A549 (cell line): ENCODE measurements at regions not wholly inside any gene's neighbourhood (a gene's known extent, or its start where the extent isn't known, plus 50 kb on each side); places are given as distances from the start of the nearest gene placed in this dataset.

Experiments
- ATAC-seq, 2 experiments: fragments of 200-7000 bp in 1 of 2; fragments of >200 bp in 1 of 2; cut with Nextera tagmentation in 1 of 2; cut with Tn5 transposase in 1 of 2; 3 replicates each; pipeline versions ENCODE4 v1.8.0 to v1.9.1; 2018 to 2020; ENCODE audit warnings: mild to moderate bottlenecking in 1 of 2, moderate library complexity in 1 of 2
- CTCF ChIA-PET: fragments of 300-600 bp; sonication (Branson Sonifier 250); formaldehyde crosslinking; extraction: SDS; loops from one replicate; lab custom pipeline; 2021; ENCODE audit warnings: antibody characterized with exemption, inconsistent platforms; lab: Yijun Ruan, JAX
- POLR2A ChIA-PET: fragments of 350-600 bp; formaldehyde crosslinking; extraction: SDS; loops from one replicate; lab custom pipeline; 2021; ENCODE audit warnings: antibody characterized with exemption, inconsistent platforms; lab: Yijun Ruan, JAX
- DNase-seq, 2 experiments: peaks; one replicate each; pipeline versions ENCODE4 v3.0.0 to v3.0.0-alpha.2; 2011 to 2016; ENCODE audit warnings: low read depth in 1 of 2, low spot score in 1 of 2
- FAIRE-seq: peaks from 2 replicates; lab custom pipeline; 2011; peaks lifted over from hg19 to GRCh38; lab: Jason Lieb, UNC
- H3K27ac ChIP-seq, 2 experiments: fragments of >200 bp; sonication (Bioruptor Twin); formaldehyde crosslinking; 3 replicates each; pipeline ENCODE4 v1.5.1; 2016 to 2017
- H3K4me1 ChIP-seq: fragments of >200 bp; sonication (Bioruptor Twin); formaldehyde crosslinking; 3 replicates; pipeline ENCODE4 v1.6.1; 2016
- H3K4me2 ChIP-seq: fragments of >200 bp; sonication (Bioruptor Twin); formaldehyde crosslinking; 3 replicates; pipeline ENCODE4 v1.6.1; 2016
- H3K4me3 ChIP-seq: fragments of >200 bp; sonication (Bioruptor Twin); formaldehyde crosslinking; 3 replicates; pipeline ENCODE4 v1.5.1; 2016
- H3K9me3 ChIP-seq: fragments of >200 bp; sonication (Bioruptor Twin); formaldehyde crosslinking; 3 replicates; pipeline ENCODE4 v1.6.1; 2016
- CBX2 ChIP-seq: fragments of 200-600 bp; sonication (generic); IDR thresholded peaks from 2 replicates; pipeline ENCODE4 v1.6.1; 2016; ENCODE audit warnings: low read depth, mild to moderate bottlenecking, borderline replicate concordance
- CEBPB ChIP-seq, 2 experiments: fragments of >200 bp in 1 of 2; sonication (Bioruptor Twin) in 1 of 2; formaldehyde crosslinking in 1 of 2; IDR thresholded peaks; 2 replicates each; pipeline ENCODE4 v1.6.1; 2012 to 2016
- ELK1 ChIP-seq: fragments of 150-350 bp; IDR thresholded peaks from 2 replicates; pipeline ENCODE4 v1.6.1; 2014; ENCODE audit warnings: low read depth, mild to moderate bottlenecking, low read length
- EP300 ChIP-seq, 2 experiments: fragments of >200 bp; sonication (Bioruptor Twin); formaldehyde crosslinking; IDR thresholded peaks; 2 replicates in 1 of 2; 3 replicates in 1 of 2; pipeline ENCODE4 v1.6.1; 2016 to 2017
- GATA3 ChIP-seq: IDR thresholded peaks from 2 replicates; pipeline ENCODE4 v1.6.1; 2012; ENCODE audit warnings: borderline replicate concordance
- HES2 ChIP-seq: fragments of >200 bp; sonication (Bioruptor Twin); formaldehyde crosslinking; IDR thresholded peaks from 2 replicates; pipeline ENCODE4 v1.6.1; 2016
- KDM1A ChIP-seq: fragments of 200-600 bp; sonication (generic); IDR thresholded peaks from 2 replicates; pipeline ENCODE4 v1.6.1; 2016; ENCODE audit warnings: low read depth, mild to moderate bottlenecking
- MAFK ChIP-seq: fragments of 450-650 bp; IDR thresholded peaks from 2 replicates; pipeline ENCODE4 v1.6.1; 2014; ENCODE audit not compliant: partially characterized antibody
- MAX ChIP-seq: IDR thresholded peaks from 2 replicates; pipeline ENCODE4 v1.6.1; 2012
- MYC ChIP-seq: IDR thresholded peaks from 2 replicates; pipeline ENCODE4 v1.6.1; 2012; ENCODE audit warnings: mild to moderate bottlenecking, inconsistent platforms, low read length, improper control_type of control experiment, borderline replicate concordance
- NFE2L2 ChIP-seq: fragments of 150-350 bp; conservative IDR thresholded peaks from 2 replicates; pipeline ENCODE4 v1.6.1; 2014; ENCODE audit warnings: low read length
- PBX3 ChIP-seq: IDR thresholded peaks from 2 replicates; pipeline ENCODE4 v1.6.1; 2012
- PHF8 ChIP-seq: fragments of 200-600 bp; sonication (generic); IDR thresholded peaks from 2 replicates; pipeline ENCODE4 v1.6.1; 2016; ENCODE audit warnings: low read depth, mild to moderate bottlenecking, antibody characterized with exemption, moderate library complexity, borderline replicate concordance
- REST ChIP-seq: fragments of 200-600 bp; sonication (generic); IDR thresholded peaks from 2 replicates; pipeline ENCODE4 v1.6.1; 2016; ENCODE audit warnings: antibody characterized with exemption, mild to moderate bottlenecking, moderate library complexity
- SMC3 ChIP-seq: fragments of >200 bp; sonication (Bioruptor Twin); formaldehyde crosslinking; IDR thresholded peaks from 3 replicates; pipeline ENCODE4 v1.6.1; 2018; ENCODE audit warnings: inconsistent platforms
- ZC3H11A ChIP-seq: fragments of 450-650 bp; IDR thresholded peaks from 2 replicates; pipeline ENCODE4 v1.6.1; 2014; ENCODE audit warnings: antibody characterized with exemption, mild to moderate bottlenecking
- ZFP36 ChIP-seq: fragments of 450-650 bp; IDR thresholded peaks from 2 replicates; pipeline ENCODE4 v1.6.1; 2014; ENCODE audit warnings: borderline replicate concordance; ENCODE audit not compliant: partially characterized antibody
- ZNF302 ChIP-seq: fragments of 250-450 bp; sonication (Bioruptor Pico); IDR thresholded peaks from 2 replicates; pipeline ENCODE4 v1.9.0; 2021; ENCODE audit warnings: inconsistent platforms, mild to moderate bottlenecking, moderate library complexity
- ZSCAN20 ChIP-seq: fragments of 250-450 bp; sonication (Bioruptor Pico); IDR thresholded peaks from 2 replicates; pipeline ENCODE4 v1.8.0; 2022; ENCODE audit warnings: mild to moderate bottlenecking, moderate library complexity
- WGBS: methylation state at CpG from one replicate; pipeline ENCODE4 v1.1.6; 2017; ENCODE audit errors: missing lambda C conversion rate; 5-methylcytosine and 5-hydroxymethylcytosine counted together

GRCh38 chr6:48928937-48929336 lies 534.1 kb downstream of the MMUT start:
- H3K9me3 ChIP-seq = no peaks in the 10 kb centered on the region
- ChIA-PET POLR2A (no interaction called here), CTCF (no interaction called here)
- TF ChIP-seq REST = no peak
- no peak for TF ChIP-seq MAFK
- no peak for TF ChIP-seq KDM1A
- TF ChIP-seq GATA3 = no peak
- no peak for TF ChIP-seq PHF8
- no peak for TF ChIP-seq EP300 (IDR thresholded peaks at IDR 0.05)
- no peak for TF ChIP-seq NFE2L2
- TF ChIP-seq MAX = no peak
- TF ChIP-seq, all 56 proteins: peak for 0
- 37% methylated on average over 2 of the region's 2 CpGs for WGBS
- no peak; a peak in 1 of 6 replicates for ATAC-seq
- Histone ChIP-seq H3K27ac (no peak overlapping the region), H3K4me2 (no peak overlapping the region), H3K4me3 (no peak overlapping the region), H3K4me1 (no peaks in the 10 kb centered on the region)
- peak in 1 of 2 experiments; percentile 1 for DNase-seq
- FAIRE-seq = no peak

- Histone ChIP-seq H3K4me2 (no peak overlapping the region), H3K4me3 (no peak overlapping the region), H3K27ac (no peak overlapping the region), H3K9me3 (no peaks in the 10 kb centered on the region), H3K4me1 (no peaks in the 10 kb centered on the region)
- FAIRE-seq (no peak), ATAC-seq (no peak), DNase-seq (no peak)
- WGBS = 64% methylated on average over 2 of the region's 2 CpGs
- TF ChIP-seq MYC = no peak
- TF ChIP-seq ELK1 = no peak
- no peak for TF ChIP-seq HES2
- TF ChIP-seq ZFP36 = no peak
- no peak for TF ChIP-seq ZNF302
- TF ChIP-seq SMC3 = no peak
- TF ChIP-seq ZC3H11A = no peak
- TF ChIP-seq CEBPB (IDR thresholded peaks at IDR 0.05) = no peak
- POLR2A ChIA-PET = no interaction called here
- CTCF ChIA-PET = no interaction called here
Measured at GRCh38 chr6:48922837-48923236, 540.2 kb downstream of the MMUT start.

- CTCF ChIA-PET = no interaction called here
- H3K4me3 ChIP-seq = no peak overlapping the region
- TF ChIP-seq ELK1 (no peak), PBX3 (no peak), ZSCAN20 (CRISPR knock-in tag) (no peak), CBX2 (no peak)
- TF ChIP-seq, all 56 proteins: peak for 0
- DNase-seq (no peak), ATAC-seq (no peak), FAIRE-seq (no peak)
- Histone ChIP-seq H3K4me1 (no peaks in the 10 kb centered on the region), H3K4me2 (no peak overlapping the region), H3K9me3 (no peaks in the 10 kb centered on the region), H3K27ac (no peak overlapping the region)
- POLR2A ChIA-PET = no interaction called here
Measured at GRCh38 chr6:48919555-48919954, 543.5 kb downstream of the MMUT start.
